ENCODE measurements at regions not wholly inside any gene's neighbourhood (a gene's known extent, or its start where the extent isn't known, plus 50 kb on each side); places are given as distances from the start of the nearest gene placed in this dataset.

GRCh38 chr6:79404677-79405076 is 132.6 kb downstream of the LCA5 start:
- TF ChIP-seq FOXP2 (optimal IDR thresholded peaks at IDR 0.05; ENCODE audit: borderline replicate concordance, extremely low read depth, extremely low read length, insufficient read depth) (no peak), REST (IDR thresholded peaks at IDR 0.05; ENCODE audit: insufficient read depth in 1 of 2, low read depth in 2 of 2, low read length in 2 of 2) (no peak), TAF1 (IDR thresholded peaks at IDR 0.05; ENCODE audit: borderline replicate concordance, insufficient read depth, low read length) (no peak), POLR2AphosphoS5 (IDR thresholded peaks at IDR 0.05; ENCODE audit: low read depth, low read length) (no peak), SIN3A (IDR thresholded peaks at IDR 0.05; ENCODE audit: borderline replicate concordance, insufficient read depth, low read length) (no peak)

All from PFSK-1 (cell line).